Prostate gland (tissue), 2 donors: ENCODE measurements at regions not wholly inside any gene's neighbourhood (a gene's known extent, or its start where the extent isn't known, plus 50 kb on each side); places are given as distances from the start of the nearest gene placed in this dataset.
"Not testable (repeated sequence)": the region's sequence is repeated elsewhere in the genome, so short reads cannot be mapped to it uniquely, and the experiment has no call there.

Experiments
- CTCF ChIP-seq, 4 experiments: fragments of 200-600 bp in 2 of 4; fragments of 450-650 bp in 2 of 4; sonication (generic) in 2 of 4; IDR thresholded peaks; 1 replicate in 3 of 4; 2 replicates in 1 of 4; pipeline ENCODE4 v1.5.1; 2016 to 2019; ENCODE audit warnings: antibody characterized with exemption in 4 of 4, mild to moderate bottlenecking in 2 of 4, moderate library complexity in 2 of 4
- POLR2A ChIP-seq: fragments of 450-650 bp; IDR thresholded peaks from one replicate; pipeline ENCODE4 v1.6.1; 2016; ENCODE audit warnings: antibody characterized with exemption, mild to moderate bottlenecking

GRCh38 chr4:189610571-189610970, 330.1 kb upstream of the FRG1 start:
- TF ChIP-seq CTCF (IDR thresholded peaks at IDR 0.05); POLR2A: not testable (repeated sequence)
